Upper lobe of left lung (tissue), 6 donors: ENCODE measurements at regions not wholly inside any gene's neighbourhood (a gene's known extent, or its start where the extent isn't known, plus 50 kb on each side); places are given as distances from the start of the nearest gene placed in this dataset.

Experiments used
- ATAC-seq, 2 donors: fragments of 200-7000 bp; cut with Tn5 transposase; one replicate each; pipeline ENCODE4 v1.9.1; 2022; ENCODE audit warnings: mild to moderate bottlenecking in 2 of 2, moderate library complexity in 2 of 2; ENCODE audit not compliant: low FRiP score in 2 of 2
- DNase-seq, 2 donors: peaks; one replicate each; pipeline ENCODE4 v3.0.0-alpha.2; 2019 to 2020
- H3K27ac ChIP-seq, 4 donors: fragments of 200-600 bp; sonication (generic); one replicate each; pipeline ENCODE4 v1.5.1; 2016 to 2019
- H3K27me3 ChIP-seq, 4 donors: fragments of 200-600 bp; sonication (generic); one replicate each; pipeline ENCODE4 v1.5.1; 2017 to 2019
- H3K36me3 ChIP-seq, 4 donors: fragments of 200-600 bp; sonication (generic); one replicate each; pipeline ENCODE4 v1.5.1; 2016 to 2019
- H3K4me1 ChIP-seq, 4 donors: fragments of 200-600 bp; sonication (generic); one replicate each; pipeline ENCODE4 v1.5.1; 2018 to 2019
- H3K4me3 ChIP-seq, 4 donors: fragments of 200-600 bp; sonication (generic); one replicate each; pipeline ENCODE4 v1.5.1; 2017 to 2019; ENCODE audit warnings: mild to moderate bottlenecking in 2 of 4, moderate library complexity in 1 of 4
- H3K9me3 ChIP-seq, 4 donors: fragments of 200-600 bp; sonication (generic); one replicate each; pipeline ENCODE4 v1.5.1; 2018 to 2019
- CTCF ChIP-seq, 6 experiments: fragments of 450-650 bp in 4 of 6; fragments of 200-600 bp in 2 of 6; sonication (generic) in 2 of 6; IDR thresholded peaks; one replicate each; pipeline ENCODE4 v1.5.1; 2016 to 2019; ENCODE audit warnings: antibody characterized with exemption in 6 of 6
- EP300 ChIP-seq, 4 donors: sonication (generic); formaldehyde crosslinking; IDR thresholded peaks; one replicate each; pipeline ENCODE4 v1.5.1; 2017; ENCODE audit warnings: antibody characterized with exemption in 4 of 4, control low read depth in 2 of 4
- POLR2A ChIP-seq, 4 donors: fragments of 450-650 bp; IDR thresholded peaks; one replicate each; pipeline ENCODE4 v1.5.1; 2016 to 2017; ENCODE audit warnings: antibody characterized with exemption in 4 of 4, mild to moderate bottlenecking in 2 of 4
- POLR2AphosphoS5 ChIP-seq, 2 donors: sonication (generic); formaldehyde crosslinking; IDR thresholded peaks; one replicate each; pipeline ENCODE4 v1.5.1; 2017; ENCODE audit warnings: antibody characterized with exemption in 2 of 2
- WGBS, 2 donors: methylation state at CpG; one replicate each; pipeline ENCODE4 v1.1.5; 2017 to 2018; 5-methylcytosine and 5-hydroxymethylcytosine counted together
- donor health status: DM: no; HTN: no; CAD: no; lungs with moderate emphysema.
- donor health status: DM: no; HTN: yes; CAD: no; lungs with severe emphysema.

- H3K9me3 ChIP-seq: no peaks in the 10 kb centered on the region
- H3K36me3 ChIP-seq: no peaks in the 10 kb centered on the region
- H3K4me1 ChIP-seq: no peaks in the 10 kb centered on the region
- no peak for TF ChIP-seq POLR2AphosphoS5 (IDR thresholded peaks at IDR 0.05)
- TF ChIP-seq CTCF (IDR thresholded peaks at IDR 0.05): no peak
- no peak overlapping the region for H3K27ac ChIP-seq
- H3K4me3 ChIP-seq: no peak overlapping the region
- H3K27me3 ChIP-seq: no peaks in the 10 kb centered on the region
- WGBS, 2 donors: 74 to 92% methylated on average over 2 of the region's 2 CpGs
- DNase-seq (no peak), ATAC-seq (no peak)
These were observed 320.6 kb downstream of the SV2B start for GRCh38 chr15:91420689-91421088.

- ATAC-seq (no peak), DNase-seq (no peak)
- Histone ChIP-seq H3K27me3 (no peaks in the 10 kb centered on the region), H3K4me3 (no peak overlapping the region), H3K36me3 (no peaks in the 10 kb centered on the region), H3K9me3 (no peaks in the 10 kb centered on the region), H3K4me1 (no peaks in the 10 kb centered on the region), H3K27ac (no peak overlapping the region)
- 20 to 36% methylated on average over 1 of the region's 1 CpG for WGBS, 2 donors
- TF ChIP-seq POLR2A (IDR thresholded peaks at IDR 0.05) (no peak), CTCF (IDR thresholded peaks at IDR 0.05) (no peak)
These were observed 322.7 kb downstream of the SV2B start for GRCh38 chr15:91422797-91423196.

- Histone ChIP-seq H3K4me1 (no peaks in the 10 kb centered on the region), H3K4me3 (no peak overlapping the region), H3K9me3 (no peaks in the 10 kb centered on the region), H3K27me3 (no peaks in the 10 kb centered on the region), H3K27ac (no peak overlapping the region), H3K36me3 (no peaks in the 10 kb centered on the region)
- TF ChIP-seq POLR2A (IDR thresholded peaks at IDR 0.05) (no peak), POLR2AphosphoS5 (IDR thresholded peaks at IDR 0.05) (no peak), CTCF (IDR thresholded peaks at IDR 0.05) (no peak), EP300 (IDR thresholded peaks at IDR 0.05) (no peak)
- DNase-seq: no peak
- WGBS, 2 donors: 61 to 82% methylated on average over 1 of the region's 1 CpG
- ATAC-seq: no peak
These were observed 323.9 kb downstream of the SV2B start for GRCh38 chr15:91424001-91424400.

- Histone ChIP-seq H3K4me1 (no peaks in the 10 kb centered on the region), H3K9me3 (no peaks in the 10 kb centered on the region), H3K27me3 (no peaks in the 10 kb centered on the region), H3K36me3 (no peaks in the 10 kb centered on the region), H3K27ac (no peak overlapping the region), H3K4me3 (no peak overlapping the region)
- DNase-seq (no peak), ATAC-seq (no peak)
- WGBS, 2 donors: 60 to 61% methylated on average over 4 of the region's 4 CpGs
- no peak for TF ChIP-seq CTCF (IDR thresholded peaks at IDR 0.05)
- TF ChIP-seq EP300 (IDR thresholded peaks at IDR 0.05): no peak
- TF ChIP-seq POLR2A (IDR thresholded peaks at IDR 0.05): no peak
- TF ChIP-seq POLR2AphosphoS5 (IDR thresholded peaks at IDR 0.05): no peak
These were observed 326.4 kb downstream of the SV2B start for GRCh38 chr15:91426412-91426811.

GRCh38 chr15:91429973-91430372 lies 329.9 kb downstream of the SV2B start:
- no peak for TF ChIP-seq CTCF (IDR thresholded peaks at IDR 0.05)
- no peak for TF ChIP-seq POLR2A (IDR thresholded peaks at IDR 0.05)
- no peak for TF ChIP-seq POLR2AphosphoS5 (IDR thresholded peaks at IDR 0.05)
- TF ChIP-seq EP300 (IDR thresholded peaks at IDR 0.05): no peak

More at GRCh38 chr15:91429973-91430372, 329.9 kb downstream of the SV2B start:
- no peak for DNase-seq
- WGBS, 2 donors: 75 to 81% methylated on average over 9 of the region's 9 CpGs
- Histone ChIP-seq H3K27me3 (no peaks in the 10 kb centered on the region), H3K36me3 (no peaks in the 10 kb centered on the region), H3K9me3 (no peaks in the 10 kb centered on the region), H3K27ac (peak overlapping the region in 2 of 4 donors; percentile 4 to 64), H3K4me1 (no peaks in the 10 kb centered on the region), H3K4me3 (no peak overlapping the region)
- peak in 1 of 2 donors; percentile 19 for ATAC-seq
